GM19452 (cell line): ENCODE measurements at regions not wholly inside any gene's neighbourhood (a gene's known extent, or its start where the extent isn't known, plus 50 kb on each side); places are given as distances from the start of the nearest gene placed in this dataset.

Experiments
- ATAC-seq: cut with Tn5 transposase; IDR thresholded peaks from one replicate; pipeline ENCODE4 v1.9.1; 2021; ENCODE audit not compliant: unreplicated experiment

GRCh38 chr1:62917314-62917713, 133.4 kb downstream of the ATG4C start:
- ATAC-seq: no peak

DNA sequence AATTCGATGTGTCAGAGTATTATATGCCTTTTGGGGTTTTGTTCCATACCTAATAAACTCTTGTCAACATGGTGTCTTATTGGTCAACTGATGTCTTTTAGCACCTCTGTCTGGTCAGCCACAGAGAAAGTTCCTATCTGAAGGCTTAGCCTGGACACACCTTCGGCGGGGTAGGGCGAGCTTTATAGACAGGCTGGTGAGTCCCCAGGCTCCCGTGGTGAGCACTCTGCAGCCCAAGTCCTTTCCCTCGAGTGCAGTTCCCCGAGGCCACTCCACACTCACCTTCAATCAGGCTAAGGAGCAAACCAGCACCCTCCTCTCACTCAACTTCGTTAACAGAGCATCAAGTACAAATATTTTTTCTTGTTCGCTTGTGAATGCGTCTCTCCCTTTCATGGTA, 133.9 kb downstream of the ATG4C start:
- no peak for ATAC-seq

DNA sequence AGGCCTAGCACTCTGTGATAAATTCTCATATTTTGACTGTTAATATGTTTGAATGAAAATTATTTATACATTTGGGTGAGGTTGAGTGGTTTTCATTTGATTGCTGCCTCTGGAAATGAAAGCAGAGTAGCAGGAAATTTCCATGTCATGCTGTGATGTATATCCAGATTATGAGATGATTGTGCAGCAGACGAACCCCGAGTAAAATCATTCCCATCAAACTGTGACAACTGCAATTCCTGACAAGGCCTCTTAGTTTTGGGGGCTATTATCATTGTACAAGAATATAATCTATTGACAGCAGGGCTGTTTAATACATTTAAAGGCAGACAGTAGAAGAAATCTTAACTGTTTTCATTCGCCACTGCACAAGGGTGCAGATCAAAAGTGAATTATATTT, 134.8 kb downstream of the ATG4C start:
- ATAC-seq: no peak

DNA sequence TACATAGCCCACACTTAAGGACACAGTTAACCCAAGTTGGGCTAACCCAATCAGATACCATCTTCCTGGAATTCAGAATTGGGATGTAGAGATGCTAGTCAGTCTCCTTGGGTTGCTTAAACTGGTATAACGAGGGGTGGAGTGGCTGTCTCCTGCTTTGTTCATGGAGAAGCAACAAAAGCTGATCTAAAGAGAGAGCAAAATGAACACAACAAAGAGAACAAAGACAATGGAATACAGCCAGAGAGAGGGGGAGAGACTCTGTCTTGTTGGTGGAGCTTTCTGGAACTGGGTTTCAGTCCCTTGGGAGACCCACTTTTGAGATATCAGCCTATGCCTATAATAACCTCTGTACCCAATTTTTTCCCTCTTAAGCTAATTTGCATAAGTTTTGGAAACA, 138.1 kb downstream of the ATG4C start:
- no peak for ATAC-seq

GRCh38 chr1:62924983-62925790, 141.3 kb downstream of the ATG4C start:
- ATAC-seq: no peak

DNA sequence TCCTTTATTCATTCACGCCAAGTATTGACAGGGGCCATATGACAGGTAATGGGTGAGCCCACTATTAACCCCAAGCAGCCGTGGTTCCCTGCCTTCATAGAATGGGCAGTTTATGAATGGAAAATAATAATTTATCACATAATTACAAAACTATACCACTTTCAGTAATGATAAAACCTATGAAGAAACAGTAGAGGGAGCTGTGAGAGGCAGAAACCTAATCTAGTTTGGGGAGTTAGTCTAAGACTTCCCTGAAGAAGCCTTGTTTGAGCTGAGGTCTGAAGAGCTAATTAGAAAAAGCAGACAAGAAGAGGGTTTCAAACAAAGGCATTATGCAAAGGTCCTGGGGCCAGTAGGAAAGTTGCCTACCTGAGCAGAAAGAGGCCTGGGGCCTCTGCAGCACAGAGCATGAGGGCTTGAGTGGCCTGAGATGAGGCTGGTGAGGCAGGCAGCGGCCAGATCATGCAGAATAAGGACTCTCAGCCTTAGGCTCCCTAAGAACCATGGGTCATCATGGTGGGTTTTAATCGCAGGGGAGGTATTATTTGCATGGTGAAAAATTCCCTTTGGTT, 142.8 kb downstream of the ATG4C start:
- ATAC-seq: no peak

DNA sequence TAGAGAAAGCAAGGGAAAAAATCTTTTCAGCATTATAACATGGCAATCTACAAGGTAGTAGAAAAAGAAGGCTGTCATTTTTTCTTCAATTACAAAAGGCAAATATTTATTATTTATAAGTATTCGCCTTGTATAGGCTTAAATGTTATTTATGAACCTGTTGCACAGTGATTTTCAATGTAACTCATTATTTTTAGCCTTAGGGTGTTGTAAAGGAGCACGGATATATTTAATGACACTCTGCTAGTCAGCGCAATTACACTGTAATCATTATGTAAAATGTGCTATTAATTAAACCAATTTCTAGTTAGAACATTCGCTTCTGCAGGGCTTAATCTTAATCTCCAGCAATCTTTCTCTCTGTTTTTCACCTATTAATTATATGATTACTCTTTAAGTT, 145.0 kb downstream of the ATG4C start:
- no peak for ATAC-seq

GRCh38 chr1:62937634-62938296, 153.8 kb downstream of the ATG4C start:
- ATAC-seq: no peak

- ATAC-seq: no peak
These were observed 157.8 kb downstream of the ATG4C start for GRCh38 chr1:62941780-62942179.

DNA sequence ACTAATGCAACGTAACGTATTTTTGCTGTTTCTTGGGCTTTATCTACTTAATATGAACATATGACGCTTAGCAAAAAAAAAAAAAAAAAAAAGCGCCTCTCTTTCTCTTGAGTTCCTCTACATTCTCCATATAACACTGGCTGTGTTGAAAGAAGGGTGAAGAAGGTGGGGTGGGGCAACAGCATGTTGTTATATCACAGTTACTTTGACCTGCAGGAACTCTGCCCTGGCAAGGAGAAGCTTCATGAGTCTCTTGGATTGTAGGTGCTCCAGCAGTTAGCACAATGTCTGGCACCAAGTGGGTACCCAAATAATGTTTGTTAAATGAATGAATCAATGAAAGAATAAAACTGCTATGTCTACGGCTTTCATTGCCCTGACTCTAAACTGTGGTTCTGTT, 162.6 kb downstream of the ATG4C start:
- ATAC-seq: no peak

- no peak for ATAC-seq
These were observed 167.5 kb downstream of the ATG4C start for GRCh38 chr1:62951428-62951827.

- no peak for ATAC-seq
These were observed 168.7 kb downstream of the ATG4C start for GRCh38 chr1:62952596-62952995.

GRCh38 chr1:62953633-62954032, 169.7 kb downstream of the ATG4C start:
- no peak for ATAC-seq

DNA sequence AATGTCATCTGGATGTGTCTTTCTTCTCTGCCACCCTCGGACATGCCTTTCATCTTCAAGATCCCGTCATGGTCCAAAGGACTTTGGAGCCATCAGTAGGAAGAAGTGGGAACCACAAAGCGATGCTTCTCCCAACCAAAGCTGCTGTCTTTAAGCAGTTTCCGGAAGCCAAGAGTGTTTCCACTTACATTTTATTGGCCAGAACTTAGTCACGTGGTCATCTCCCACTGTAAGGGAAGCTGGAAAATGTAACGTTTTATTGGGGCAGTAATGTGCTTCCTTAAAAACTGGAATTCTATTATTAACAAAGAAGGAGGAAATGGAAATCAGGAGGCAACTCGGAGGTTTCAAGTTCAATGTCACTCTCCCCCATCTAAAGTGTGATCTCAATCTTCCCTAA, 170.8 kb downstream of the ATG4C start:
- ATAC-seq: no peak

GRCh38 chr1:62955666-62956065, 171.7 kb downstream of the ATG4C start:
- ATAC-seq: no peak

GRCh38 chr1:62962014-62962812, 178.3 kb downstream of the ATG4C start:
- no peak for ATAC-seq

- no peak for ATAC-seq
These were observed 179.2 kb downstream of the ATG4C start for GRCh38 chr1:62962901-62963776.

GRCh38 chr1:62964141-62964540, 180.2 kb downstream of the ATG4C start:
- no peak for ATAC-seq

- no peak for ATAC-seq
These were observed 183.1 kb downstream of the ATG4C start for GRCh38 chr1:62967031-62967430.

GRCh38 chr1:62977366-62977765, 193.4 kb downstream of the ATG4C start:
- ATAC-seq: no peak

GRCh38 chr1:62978741-62979140, 194.8 kb downstream of the ATG4C start:
- no peak for ATAC-seq
